Uterus (tissue), 3 donors: ENCODE measurements at regions not wholly inside any gene's neighbourhood (a gene's known extent, or its start where the extent isn't known, plus 50 kb on each side); places are given as distances from the start of the nearest gene placed in this dataset.

ENCODE experiments used
- DNase-seq, 2 donors: peaks; one replicate each; pipeline ENCODE4 v3.0.0-alpha.2; 2019 to 2020
- H3K27ac ChIP-seq, 2 donors: fragments of 200-600 bp; sonication (generic); 1 replicate in 1 of 2; 2 replicates in 1 of 2; pipeline ENCODE4 v1.5.1; 2016 to 2018
- H3K27me3 ChIP-seq, 2 donors: fragments of 200-600 bp; sonication (generic); one replicate each; pipeline ENCODE4 v1.5.1; 2018 to 2019; ENCODE audit warnings: control low read depth in 1 of 2
- H3K36me3 ChIP-seq, 2 donors: fragments of 200-600 bp; sonication (generic); one replicate each; pipeline ENCODE4 v1.5.1; 2019; ENCODE audit warnings: control low read depth in 1 of 2
- H3K4me1 ChIP-seq, 2 donors: fragments of 200-600 bp; sonication (generic); one replicate each; pipeline ENCODE4 v1.5.1; 2018 to 2019; ENCODE audit warnings: control low read depth in 1 of 2
- H3K4me3 ChIP-seq, 2 donors: fragments of 200-600 bp; sonication (generic); 1 replicate in 1 of 2; 2 replicates in 1 of 2; pipeline ENCODE4 v1.5.1; 2018 to 2019; ENCODE audit warnings: mild to moderate bottlenecking in 1 of 2
- H3K9me3 ChIP-seq, 2 donors: fragments of 200-600 bp; sonication (generic); one replicate each; pipeline ENCODE4 v1.5.1; 2019; ENCODE audit warnings: control low read depth in 1 of 2
- CTCF ChIP-seq, 4 experiments: fragments of 200-600 bp in 2 of 4; fragments of 450-650 bp in 2 of 4; sonication (generic) in 2 of 4; IDR thresholded peaks; one replicate each; pipeline ENCODE4 v1.5.1; 2016 to 2019; ENCODE audit warnings: antibody characterized with exemption in 4 of 4, mild to moderate bottlenecking in 2 of 4, moderate library complexity in 1 of 4
- POLR2A ChIP-seq, 2 donors: fragments of 450-650 bp; IDR thresholded peaks; one replicate each; pipeline ENCODE4 v1.6.1; 2016; ENCODE audit warnings: antibody characterized with exemption in 2 of 2, mild to moderate bottlenecking in 1 of 2, moderate library complexity in 1 of 2
- intact Hi-C: fragments of 100-400 bp; cut with DNase I; formaldehyde crosslinking; loops from one replicate; pipeline ENCODE4 v1.15.1; 2023; ENCODE audit warnings: low total_unique reads
- donor health status: DM: yes; HTN: yes; CAD: no.

DNA sequence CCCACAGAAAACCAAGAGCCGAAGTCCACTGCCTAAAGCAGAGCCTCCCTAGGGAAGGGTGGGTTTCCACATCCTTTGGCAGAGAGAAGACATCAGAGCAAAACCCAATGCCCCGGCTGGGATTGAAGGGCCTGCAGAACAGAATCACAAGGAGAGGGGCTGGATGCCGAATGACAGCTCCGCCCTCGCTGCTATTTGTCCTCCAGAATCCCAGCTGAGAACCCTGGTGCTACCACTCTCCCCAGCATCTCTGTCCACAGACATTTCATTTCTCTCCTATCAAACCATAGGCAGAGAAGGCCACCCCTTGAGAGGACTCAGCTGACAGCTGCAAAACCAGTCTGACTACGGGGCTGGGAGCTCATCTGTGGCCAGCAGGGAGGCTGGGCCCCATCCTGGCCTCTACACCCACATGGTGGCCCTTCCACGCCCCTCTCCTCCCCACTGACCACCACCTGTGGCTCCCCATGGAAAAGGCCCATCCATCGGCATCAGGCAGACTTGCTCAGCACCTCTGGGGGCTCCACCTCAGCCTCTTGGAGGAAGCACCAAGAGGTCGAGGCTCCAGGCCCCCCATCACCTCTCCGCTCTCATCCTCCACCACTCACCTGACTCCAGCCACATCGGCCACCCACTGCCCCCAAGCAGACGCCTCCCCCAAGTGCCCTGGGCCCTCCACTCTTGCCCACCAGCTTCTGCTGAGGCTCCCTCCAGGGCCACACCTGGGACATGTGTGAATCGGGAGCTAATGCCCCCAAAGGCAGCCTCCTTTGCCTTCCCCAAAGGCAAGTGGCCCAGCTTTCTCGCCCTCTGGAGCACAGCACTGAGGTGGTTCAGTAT, 288.5 kb downstream of the C16orf95 start:
- no peaks in the 10 kb centered on the region for H3K36me3 ChIP-seq
- H3K9me3 ChIP-seq, result no peaks in the 10 kb centered on the region
- TF ChIP-seq CTCF (IDR thresholded peaks at IDR 0.05) (no peak), POLR2A (IDR thresholded peaks at IDR 0.05) (no peak)
- no peaks in the 10 kb centered on the region for H3K27me3 ChIP-seq
- H3K4me1 ChIP-seq, result no peaks in the 10 kb centered on the region
- no peak overlapping the region for H3K4me3 ChIP-seq
- intact Hi-C loops, result no loop called here
- no peak overlapping the region for H3K27ac ChIP-seq
- no peak for DNase-seq

DNA sequence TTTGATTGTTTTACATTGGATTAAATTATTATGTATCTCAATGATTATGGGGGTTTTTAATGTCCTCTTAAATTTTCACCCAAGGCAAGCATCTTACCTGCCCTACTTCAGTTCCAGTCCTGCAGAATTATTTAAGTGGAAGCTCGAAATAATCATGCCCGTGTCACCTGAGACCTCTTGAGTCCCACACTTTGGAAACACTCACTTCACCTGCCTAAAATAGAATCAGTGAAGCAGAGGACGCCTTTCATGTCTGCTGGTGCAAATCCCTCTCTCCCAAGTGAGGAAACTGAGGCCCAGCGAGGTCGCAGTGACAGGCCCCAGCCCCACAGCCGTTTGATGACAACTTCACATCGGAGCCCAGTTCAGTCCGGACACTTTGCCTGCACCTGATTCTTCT, 284.6 kb downstream of the C16orf95 start:
- Histone ChIP-seq H3K9me3 (no peaks in the 10 kb centered on the region), H3K27ac (no peak overlapping the region), H3K4me1 (no peaks in the 10 kb centered on the region), H3K36me3 (no peaks in the 10 kb centered on the region), H3K4me3 (no peak overlapping the region), H3K27me3 (no peaks in the 10 kb centered on the region)
- intact Hi-C loops, result no loop called here
- no peak for TF ChIP-seq CTCF (IDR thresholded peaks at IDR 0.05)
- no peak for TF ChIP-seq POLR2A (IDR thresholded peaks at IDR 0.05)
- no peak for DNase-seq

- Histone ChIP-seq H3K4me1 (no peaks in the 10 kb centered on the region), H3K36me3 (no peaks in the 10 kb centered on the region), H3K27me3 (no peaks in the 10 kb centered on the region), H3K4me3 (no peak overlapping the region), H3K9me3 (no peaks in the 10 kb centered on the region), H3K27ac (no peak overlapping the region)
- intact Hi-C loops, result no loop called here
- TF ChIP-seq CTCF (IDR thresholded peaks at IDR 0.05) (no peak), POLR2A (IDR thresholded peaks at IDR 0.05) (no peak)
- DNase-seq, result no peak
These were observed 284.1 kb downstream of the C16orf95 start for GRCh38 chr16:87033021-87033471.

DNA sequence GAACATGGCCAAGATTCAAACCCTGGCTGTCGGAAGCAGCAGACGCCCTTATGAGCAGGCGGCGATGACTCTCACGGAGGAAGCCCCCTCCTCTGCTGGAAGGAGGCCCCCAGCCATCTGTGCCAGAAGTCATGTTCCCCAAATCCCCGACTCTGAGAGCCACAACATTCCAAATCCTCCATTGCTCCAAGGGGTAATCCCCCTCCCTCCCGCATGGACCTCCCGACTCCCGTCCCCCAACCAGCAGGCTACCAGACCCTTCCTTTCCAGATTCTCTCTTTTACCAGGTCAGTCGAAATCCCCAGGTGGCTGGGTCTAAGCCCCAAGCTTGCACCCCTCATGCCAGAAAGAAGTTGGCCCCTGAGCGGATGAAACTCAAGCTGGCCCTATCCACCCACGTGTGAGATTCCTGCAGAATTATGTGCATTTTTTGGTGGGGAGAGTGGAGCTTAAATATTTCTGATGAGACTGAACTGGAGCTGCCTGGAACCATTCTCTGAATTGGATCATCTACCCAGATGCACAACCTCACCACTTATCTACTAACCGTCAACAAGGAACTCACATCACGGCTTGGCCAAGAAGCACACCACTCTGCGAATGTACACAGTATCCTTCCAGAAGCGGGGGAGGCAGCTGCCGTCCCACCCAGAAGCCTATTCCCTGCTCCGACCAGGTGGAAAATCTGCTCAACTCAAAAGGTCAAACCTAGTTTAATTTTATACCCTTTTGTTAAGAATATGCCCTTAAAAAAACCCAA, 283.5 kb downstream of the C16orf95 start:
- no peak overlapping the region for H3K27ac ChIP-seq

More for the DNA sequence above, 283.5 kb downstream of the C16orf95 start:
- no peaks in the 10 kb centered on the region for H3K27me3 ChIP-seq
- H3K4me3 ChIP-seq, result no peak overlapping the region
- H3K36me3 ChIP-seq, result no peaks in the 10 kb centered on the region
- no peaks in the 10 kb centered on the region for H3K9me3 ChIP-seq
- no peak for DNase-seq
- intact Hi-C loops, result no loop called here
- TF ChIP-seq POLR2A (IDR thresholded peaks at IDR 0.05) (no peak), CTCF (IDR thresholded peaks at IDR 0.05) (no peak)
- no peaks in the 10 kb centered on the region for H3K4me1 ChIP-seq
